T-helper 1 cell treated with Interleukin-12 subunit alpha and Interleukin-12 subunit beta and Interleukin-4 antibody, amounts not matched to agents 30 μg/mL and 1 μg/mL, for 36 hours (primary cell): ENCODE measurements at regions not wholly inside any gene's neighbourhood (a gene's known extent, or its start where the extent isn't known, plus 50 kb on each side); places are given as distances from the start of the nearest gene placed in this dataset.
"Not testable (repeated sequence)": the region's sequence is repeated elsewhere in the genome, so short reads cannot be mapped to it uniquely, and the experiment has no call there.

Experiments used
- H3K27ac Mint-ChIP-seq: one replicate; pipeline ENCODE4 v1.8.0; 2021; ENCODE audit warnings: mild to moderate bottlenecking, mixed read lengths
- H3K27me3 Mint-ChIP-seq: one replicate; pipeline ENCODE4 v1.8.0; 2021; ENCODE audit warnings: low read depth, mixed read lengths
- H3K36me3 Mint-ChIP-seq: one replicate; pipeline ENCODE4 v1.8.0; 2021; ENCODE audit warnings: low read depth, mixed read lengths
- H3K4me1 Mint-ChIP-seq: one replicate; pipeline ENCODE4 v1.8.0; 2021; ENCODE audit warnings: low read depth, mixed read lengths
- H3K4me3 Mint-ChIP-seq: one replicate; pipeline ENCODE4 v1.8.0; 2021; ENCODE audit warnings: mild to moderate bottlenecking, moderate library complexity, mixed read lengths
- H3K9me3 Mint-ChIP-seq: one replicate; pipeline ENCODE4 v1.8.0; 2021; ENCODE audit warnings: mixed read lengths

DNA sequence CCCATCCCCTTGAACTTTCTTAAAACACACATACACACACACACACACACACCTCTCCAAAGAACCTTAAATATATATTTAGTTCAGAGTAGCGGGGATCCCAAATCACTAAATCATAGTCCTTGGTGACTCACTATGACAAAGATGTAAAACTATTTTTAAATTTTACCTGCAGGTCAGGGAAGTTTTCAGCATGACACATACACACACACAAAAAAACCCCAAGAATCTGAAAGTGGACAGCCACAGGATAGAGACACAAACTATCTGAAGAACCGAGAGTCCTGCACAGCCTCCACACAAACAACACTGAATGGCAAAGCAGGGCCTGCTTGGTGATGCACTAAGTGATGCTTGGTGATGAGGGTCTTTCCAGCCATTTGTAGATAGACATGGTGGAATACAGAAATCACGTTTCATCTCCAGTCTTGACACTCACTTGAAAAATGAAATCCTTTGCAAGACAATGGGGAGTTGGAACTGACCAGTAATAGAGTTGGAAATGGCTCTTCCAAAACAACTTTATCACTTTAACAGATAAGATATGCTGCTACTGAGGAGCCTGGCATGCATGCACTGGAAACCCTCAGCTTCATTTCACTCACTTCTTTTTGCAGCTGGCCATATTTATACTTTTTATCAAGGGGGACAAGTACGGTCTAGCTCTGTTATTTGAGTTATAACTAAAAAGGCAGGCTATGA, 307.3 kb downstream of the RAPGEF2 start:
- Mint-ChIP-seq H3K4me1 (no peaks in the 10 kb centered on the region), H3K4me3 (no peak overlapping the region)

GRCh38 chr4:159410891-159411290, 308.0 kb downstream of the RAPGEF2 start:
- Mint-ChIP-seq H3K27me3 (peaks cover 4% of the 10 kb centered on the region), H3K4me1 (no peaks in the 10 kb centered on the region), H3K27ac (no peak overlapping the region), H3K9me3 (no peaks in the 10 kb centered on the region), H3K4me3 (no peak overlapping the region), H3K36me3 (no peaks in the 10 kb centered on the region)

More for the DNA sequence above, 307.3 kb downstream of the RAPGEF2 start:
- Mint-ChIP-seq H3K27me3 (peaks cover 4% of the 10 kb centered on the region), H3K9me3 (no peaks in the 10 kb centered on the region), H3K27ac (no peak overlapping the region), H3K36me3 (no peaks in the 10 kb centered on the region)

DNA sequence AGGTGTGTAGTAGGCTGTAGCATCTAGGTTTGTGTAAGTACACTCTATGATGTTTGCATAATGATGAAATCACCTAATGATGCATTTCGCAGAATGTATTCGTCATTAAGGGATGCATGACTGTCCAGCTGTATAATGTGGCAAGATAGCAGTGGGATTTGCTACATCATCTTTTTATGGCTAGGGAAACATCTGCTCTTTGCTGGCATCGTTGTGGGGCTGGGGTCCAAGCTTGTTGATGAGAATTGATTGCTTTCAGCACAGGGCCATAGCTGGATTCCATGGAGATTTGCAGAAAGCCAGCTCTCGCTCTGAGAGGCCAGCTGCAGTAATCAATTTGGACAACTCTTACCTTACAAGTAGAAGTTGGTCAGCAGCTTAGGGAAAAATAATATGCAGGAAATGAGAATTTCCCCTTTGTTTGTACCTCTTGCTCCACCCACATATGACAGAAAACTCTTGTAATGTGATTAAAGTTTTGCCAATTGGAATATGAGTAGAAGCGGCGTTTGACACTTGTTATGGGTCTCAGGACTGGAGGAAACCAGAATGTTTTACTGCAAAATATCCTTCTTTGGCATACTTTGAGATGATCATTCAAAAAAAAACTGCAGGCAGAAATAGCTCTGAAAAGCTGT, 310.5 kb downstream of the RAPGEF2 start:
- Mint-ChIP-seq H3K27me3 (peaks cover 4% of the 10 kb centered on the region), H3K9me3 (no peaks in the 10 kb centered on the region), H3K4me3 (no peak overlapping the region), H3K36me3 (no peaks in the 10 kb centered on the region), H3K4me1 (no peaks in the 10 kb centered on the region), H3K27ac (no peak overlapping the region)

GRCh38 chr4:159414305-159414704, 311.4 kb downstream of the RAPGEF2 start:
- H3K4me1 Mint-ChIP-seq, result no peaks in the 10 kb centered on the region
- no peaks in the 10 kb centered on the region for H3K9me3 Mint-ChIP-seq
- no peak overlapping the region for H3K27ac Mint-ChIP-seq
- H3K4me3 Mint-ChIP-seq, result no peak overlapping the region
- peaks cover 4% of the 10 kb centered on the region for H3K27me3 Mint-ChIP-seq
- no peaks in the 10 kb centered on the region for H3K36me3 Mint-ChIP-seq

DNA sequence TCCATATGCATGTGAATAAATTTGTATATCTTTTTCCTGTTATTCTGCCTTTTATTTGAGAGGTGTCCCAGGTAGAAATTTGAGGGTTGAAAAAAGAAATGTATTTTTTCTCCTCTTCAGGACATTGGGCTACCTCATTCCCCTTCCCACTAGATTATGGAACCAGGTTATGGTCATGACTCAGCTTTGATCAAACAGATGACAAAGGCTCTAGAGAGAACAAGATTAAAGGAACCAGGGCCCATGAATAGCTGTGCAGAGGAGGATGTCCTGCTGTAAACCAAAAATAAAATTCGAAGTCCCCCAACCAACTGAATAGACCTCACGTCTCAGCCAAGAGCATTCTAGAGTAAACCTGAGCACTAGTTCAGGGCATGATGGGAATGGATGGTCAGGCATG, 313.2 kb downstream of the RAPGEF2 start:
- Mint-ChIP-seq H3K27me3 (no peaks in the 10 kb centered on the region), H3K27ac (no peak overlapping the region), H3K4me1 (no peaks in the 10 kb centered on the region), H3K4me3 (no peak overlapping the region), H3K36me3 (no peaks in the 10 kb centered on the region), H3K9me3 (no peaks in the 10 kb centered on the region)

- H3K27me3 Mint-ChIP-seq, result no peaks in the 10 kb centered on the region
- no peak overlapping the region for H3K4me3 Mint-ChIP-seq
- no peak overlapping the region for H3K27ac Mint-ChIP-seq
- H3K9me3 Mint-ChIP-seq, result no peaks in the 10 kb centered on the region
- no peaks in the 10 kb centered on the region for H3K4me1 Mint-ChIP-seq
- H3K36me3 Mint-ChIP-seq, result no peaks in the 10 kb centered on the region
Observed at GRCh38 chr4:159416996-159417395, 314.1 kb downstream of the RAPGEF2 start.

DNA sequence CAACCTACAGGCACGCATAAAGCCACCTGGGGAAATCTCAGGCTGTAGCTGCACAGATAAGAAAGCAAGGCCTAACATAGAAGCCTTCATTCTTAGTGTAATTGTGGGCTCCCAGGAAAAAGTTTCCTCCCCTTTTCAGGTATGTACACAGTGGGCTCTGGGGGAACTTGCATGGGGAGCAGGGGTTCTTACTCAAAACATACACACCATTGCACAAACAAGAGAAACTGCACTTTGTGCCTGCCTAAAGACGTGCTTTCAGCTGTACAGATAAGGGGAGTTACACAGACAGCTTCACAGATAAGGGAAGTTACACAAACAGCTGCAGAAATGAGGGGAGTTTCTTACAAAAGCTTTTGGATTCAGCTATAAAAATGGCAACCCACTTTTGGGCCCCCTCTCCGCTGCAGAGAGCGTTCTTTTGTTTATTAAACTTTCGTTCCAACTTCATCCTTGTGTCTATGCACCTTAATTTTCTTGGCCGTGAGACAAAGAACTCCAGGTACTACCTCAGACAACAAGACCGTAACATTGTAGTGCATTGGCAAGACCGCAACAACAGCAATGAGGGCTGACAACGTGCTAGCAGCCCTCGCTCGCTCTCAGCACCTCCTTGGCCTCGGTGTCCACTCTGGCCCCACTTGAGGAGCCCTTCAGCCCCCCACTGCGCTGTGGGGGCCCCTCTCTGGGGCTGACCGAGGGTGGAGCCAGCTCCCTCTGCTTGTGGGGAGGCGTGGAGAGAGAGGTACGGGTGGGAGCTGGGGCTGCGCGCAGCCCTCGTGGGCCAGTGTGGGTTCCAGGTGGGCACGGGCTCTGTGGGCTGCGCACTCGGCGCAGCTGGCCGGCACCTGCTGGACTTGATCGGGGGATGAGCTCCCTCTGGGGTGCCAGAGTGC, 317.5 kb downstream of the RAPGEF2 start:
- H3K27ac Mint-ChIP-seq, result no peak overlapping the region
- no peaks in the 10 kb centered on the region for H3K27me3 Mint-ChIP-seq
- H3K9me3 Mint-ChIP-seq, result no peaks in the 10 kb centered on the region
- H3K4me3 Mint-ChIP-seq, result no peak overlapping the region
- H3K36me3 Mint-ChIP-seq, result no peaks in the 10 kb centered on the region
- no peaks in the 10 kb centered on the region for H3K4me1 Mint-ChIP-seq

DNA sequence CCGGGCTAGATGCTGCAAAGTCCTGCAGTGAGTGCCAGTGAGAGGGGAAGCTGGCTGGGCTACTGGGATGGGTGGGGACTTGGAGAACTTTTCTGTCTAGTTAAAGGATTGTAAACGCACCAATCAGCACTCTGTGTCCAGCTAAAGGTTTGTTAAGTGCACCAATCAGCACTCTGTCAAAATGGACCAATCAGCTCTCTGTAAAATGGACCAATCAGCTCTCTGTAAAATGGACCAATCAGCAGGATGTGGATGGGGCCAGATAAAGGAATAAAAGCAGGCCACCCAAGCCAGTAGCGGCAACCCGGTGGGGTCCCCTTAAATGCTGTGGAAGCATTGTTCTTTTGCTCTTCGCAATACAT, 318.2 kb downstream of the RAPGEF2 start:
- not testable (repeated sequence) for H3K9me3 Mint-ChIP-seq, H3K27me3 Mint-ChIP-seq, H3K4me1 Mint-ChIP-seq, H3K36me3 Mint-ChIP-seq, H3K27ac Mint-ChIP-seq, H3K4me3 Mint-ChIP-seq

GRCh38 chr4:159422019-159422418, 319.1 kb downstream of the RAPGEF2 start:
- H3K4me3 Mint-ChIP-seq, result no peak overlapping the region
- no peaks in the 10 kb centered on the region for H3K27me3 Mint-ChIP-seq
- no peaks in the 10 kb centered on the region for H3K9me3 Mint-ChIP-seq
- H3K27ac Mint-ChIP-seq, result no peak overlapping the region
- no peaks in the 10 kb centered on the region for H3K36me3 Mint-ChIP-seq
- H3K4me1 Mint-ChIP-seq, result no peaks in the 10 kb centered on the region

DNA sequence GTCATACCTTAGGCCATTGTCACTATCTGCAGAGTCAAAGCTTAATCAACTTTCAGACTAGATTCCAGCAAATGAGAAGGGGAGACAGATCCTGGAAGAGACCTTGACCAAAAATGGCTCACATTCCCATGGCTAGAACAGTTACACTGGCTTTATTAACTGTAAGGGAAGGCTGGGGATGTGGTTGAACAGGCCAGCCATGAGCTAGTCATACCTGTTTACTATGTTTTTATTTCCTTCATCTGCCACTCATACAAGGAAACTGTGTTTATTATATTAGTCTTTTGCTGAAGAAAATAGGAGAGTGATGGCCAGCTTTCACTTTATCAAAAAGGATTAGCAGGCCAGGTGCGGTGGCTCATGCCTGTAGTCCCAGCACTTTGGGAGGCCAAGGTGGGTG, 319.7 kb downstream of the RAPGEF2 start:
- Mint-ChIP-seq H3K4me3 (no peak overlapping the region), H3K36me3 (no peaks in the 10 kb centered on the region), H3K9me3 (no peaks in the 10 kb centered on the region)

GRCh38 chr4:159425737-159426305, 322.9 kb downstream of the RAPGEF2 start:
- peaks cover 3% of the 10 kb centered on the region for H3K27me3 Mint-ChIP-seq
- no peaks in the 10 kb centered on the region for H3K36me3 Mint-ChIP-seq
- H3K9me3 Mint-ChIP-seq, result no peaks in the 10 kb centered on the region
- H3K4me1 Mint-ChIP-seq, result peaks cover 3% of the 10 kb centered on the region
- H3K4me3 Mint-ChIP-seq, result no peak overlapping the region
- H3K27ac Mint-ChIP-seq, result no peak overlapping the region

More for the DNA sequence above, 319.7 kb downstream of the RAPGEF2 start:
- Mint-ChIP-seq H3K27ac (no peak overlapping the region), H3K4me1 (no peaks in the 10 kb centered on the region), H3K27me3 (no peaks in the 10 kb centered on the region)

GRCh38 chr4:159428293-159428692, 325.4 kb downstream of the RAPGEF2 start:
- Mint-ChIP-seq H3K27me3 (peaks cover 3% of the 10 kb centered on the region), H3K4me1 (peaks cover 3% of the 10 kb centered on the region), H3K36me3 (no peaks in the 10 kb centered on the region), H3K9me3 (no peaks in the 10 kb centered on the region), H3K4me3 (no peak overlapping the region), H3K27ac (no peak overlapping the region)

GRCh38 chr4:159428975-159429692, 326.3 kb downstream of the RAPGEF2 start:
- Mint-ChIP-seq H3K36me3 (no peaks in the 10 kb centered on the region), H3K9me3 (no peaks in the 10 kb centered on the region), H3K27ac (no peak overlapping the region), H3K27me3 (peaks cover 3% of the 10 kb centered on the region), H3K4me1 (peaks cover 3% of the 10 kb centered on the region), H3K4me3 (no peak overlapping the region)

- Mint-ChIP-seq H3K27ac (no peak overlapping the region), H3K36me3 (no peaks in the 10 kb centered on the region), H3K27me3 (peaks cover 7% of the 10 kb centered on the region), H3K9me3 (no peaks in the 10 kb centered on the region), H3K4me1 (peaks cover 3% of the 10 kb centered on the region), H3K4me3 (no peak overlapping the region)
Observed at GRCh38 chr4:159429693-159430035, 326.8 kb downstream of the RAPGEF2 start.
